B cell (primary cell): ENCODE measurements at regions not wholly inside any gene's neighbourhood (a gene's known extent, or its start where the extent isn't known, plus 50 kb on each side); places are given as distances from the start of the nearest gene placed in this dataset.

Experiments
- ATAC-seq: fragments of 200-7000 bp; cut with Tn5 transposase; one replicate; pipeline ENCODE4 v1.10.0; 2021; ENCODE audit warnings: low read depth, mild to moderate bottlenecking, moderate number of reproducible peaks, moderate library complexity
- CTCF ChIA-PET: fragments of 350-600 bp; sonication (Branson Sonifier 250); formaldehyde crosslinking; loops from one replicate; lab custom pipeline; 2021; ENCODE audit warnings: antibody characterized with exemption, inconsistent platforms; lab: Charles Lee
- POLR2A ChIA-PET: fragments of 350-600 bp; sonication (Branson Sonifier 250); formaldehyde crosslinking; loops from one replicate; lab custom pipeline; 2021; ENCODE audit warnings: antibody characterized with exemption; lab: Charles Lee
- DNase-seq: peaks from one replicate; pipeline ENCODE4 v3.0.0; 2013
- H2AFZ ChIP-seq: 2 replicates; pipeline ENCODE4 v1.6.1; 2012; ENCODE audit warnings: mild to moderate bottlenecking, low read depth, low read length; ENCODE audit not compliant: insufficient read depth, poor library complexity, severe bottlenecking
- H3K27ac ChIP-seq, 2 donors: 1 replicate in 1 of 2; 2 replicates in 1 of 2; pipeline ENCODE4 v1.5.1; 2012 to 2013; ENCODE audit warnings: low read length in 2 of 2, mild to moderate bottlenecking in 2 of 2, moderate library complexity in 1 of 2
- H3K27me3 ChIP-seq, 4 experiments: fragments of 200-600 bp in 1 of 4; sonication (generic) in 1 of 4; replicated peaks in 1 of 4; 1 replicate in 2 of 4; 2 replicates in 2 of 4; pipeline versions ENCODE4 v1.6.1 to v1.7.0; 2013 to 2016; ENCODE audit warnings: low read length in 3 of 4, mild to moderate bottlenecking in 2 of 4, mixed read lengths in 1 of 4, moderate library complexity in 1 of 4; ENCODE audit not compliant: insufficient read depth in 4 of 4, control insufficient read depth in 3 of 4; ENCODE audit errors: control extremely low read depth in 1 of 4
- H3K36me3 ChIP-seq, 2 experiments: replicated peaks in 1 of 2; 1 replicate in 1 of 2; 2 replicates in 1 of 2; pipeline versions ENCODE4 v1.6.1 to v1.7.1; 2013; ENCODE audit warnings: low read length in 1 of 2; ENCODE audit not compliant: insufficient read depth in 2 of 2, control insufficient read depth in 1 of 2; ENCODE audit errors: control extremely low read depth in 1 of 2, extremely low read depth in 1 of 2
- H3K4me1 ChIP-seq, 2 donors: fragments of 200-600 bp in 1 of 2; sonication (generic) in 1 of 2; 1 replicate in 1 of 2; 2 replicates in 1 of 2; pipeline versions ENCODE4 v1.5.1 to v1.6.1; 2013 to 2017; ENCODE audit warnings: low read length in 2 of 2; ENCODE audit not compliant: control insufficient read depth in 2 of 2, insufficient read depth in 2 of 2
- H3K4me2 ChIP-seq: replicated peaks from 2 replicates; pipeline ENCODE3; 2012; ENCODE audit warnings: mild to moderate bottlenecking, low read depth, low read length; ENCODE audit not compliant: poor library complexity, severe bottlenecking
- H3K4me3 ChIP-seq, 5 experiments: fragments of 200-600 bp in 1 of 5; sonication (generic) in 1 of 5; 1 replicate in 3 of 5; 2 replicates in 2 of 5; pipeline versions ENCODE4 v1.5.1 to v1.7.0; 2011 to 2016; ENCODE audit warnings: low read length in 4 of 5, mild to moderate bottlenecking in 4 of 5, low read depth in 2 of 5, control low read depth in 1 of 5, moderate library complexity in 1 of 5; ENCODE audit not compliant: insufficient read depth in 1 of 5; ENCODE audit errors: control extremely low read depth in 1 of 5, extremely low read depth in 1 of 5
- H3K79me2 ChIP-seq: fragments of 200-600 bp; sonication (generic); one replicate; pipeline ENCODE4 v1.6.0; 2016; ENCODE audit warnings: low read length; ENCODE audit not compliant: control insufficient read depth, insufficient read depth
- H3K9ac ChIP-seq: fragments of 200-600 bp; sonication (generic); 2 replicates; pipeline ENCODE4 v1.6.1; 2017; ENCODE audit warnings: mild to moderate bottlenecking, low read length, moderate library complexity
- H3K9me3 ChIP-seq, 3 donors: one replicate each; pipeline versions ENCODE4 v1.6.1 to v1.7.1; 2013; ENCODE audit warnings: low read length in 2 of 3; ENCODE audit not compliant: control insufficient read depth in 2 of 3, insufficient read depth in 1 of 3; ENCODE audit errors: control extremely low read depth in 1 of 3
- H4K20me1 ChIP-seq: 2 replicates; pipeline ENCODE4 v1.6.0; 2012; ENCODE audit warnings: mild to moderate bottlenecking, low read length; ENCODE audit not compliant: insufficient read depth, control insufficient read depth, poor library complexity, severe bottlenecking
- H3K27ac Mint-ChIP-seq: one replicate; pipeline ENCODE4 v1.8.0; 2021; ENCODE audit warnings: mixed read lengths
- H3K27me3 Mint-ChIP-seq: one replicate; pipeline ENCODE4 v1.8.0; 2021; ENCODE audit warnings: mixed read lengths
- H3K4me1 Mint-ChIP-seq: one replicate; pipeline ENCODE4 v1.8.0; 2021; ENCODE audit warnings: mixed read lengths
- H3K4me3 Mint-ChIP-seq: one replicate; pipeline ENCODE4 v1.8.0; 2021; ENCODE audit warnings: mixed read lengths
- H3K9me3 Mint-ChIP-seq: one replicate; pipeline ENCODE4 v1.8.0; 2022; ENCODE audit warnings: mixed read lengths; ENCODE audit not compliant: insufficient read depth
- CTCF ChIP-seq: fragments of 200-600 bp; IDR thresholded peaks from one replicate; pipeline ENCODE4 v1.8.0; 2022; ENCODE audit warnings: antibody characterized with exemption, mild to moderate bottlenecking
- EZH2 ChIP-seq: IDR thresholded peaks from 2 replicates; pipeline ENCODE4 v1.6.1; 2012; ENCODE audit warnings: borderline replicate concordance, low read depth, mild to moderate bottlenecking, moderate library complexity, low read length; ENCODE audit not compliant: insufficient read depth, poor library complexity, severe bottlenecking
- WGBS: methylation state at CpG from one replicate; pipeline ENCODE4 v1.1.5; 2013; ENCODE audit warnings: missing lambda C conversion rate; ENCODE audit not compliant: insufficient coverage; 5-methylcytosine and 5-hydroxymethylcytosine counted together
- intact Hi-C: fragments of 100-400 bp; cut with micrococcal nuclease; formaldehyde crosslinking; loops from one replicate; pipeline ENCODE4 v1.10.0; 2022

- H2AFZ ChIP-seq, result no peak overlapping the region
- ATAC-seq (no peak), DNase-seq (no peak)
- no peak overlapping the region for H3K4me3 ChIP-seq
- H3K4me1 Mint-ChIP-seq, result peaks cover 11% of the 10 kb centered on the region
- no peak for TF ChIP-seq CTCF
- POLR2A ChIA-PET, result no interaction called here
- H3K4me1 ChIP-seq, result peaks cover 0 to 7% of the 10 kb centered on the region in 2 donors
- peaks cover 36% of the 10 kb centered on the region for H3K27me3 Mint-ChIP-seq
- intact Hi-C loops, result no loop called here
- no peak overlapping the region for H3K27ac Mint-ChIP-seq
- H3K9me3 ChIP-seq, result peaks cover 0 to 8% (median 0%) of the 10 kb centered on the region in 3 donors
- H3K27ac ChIP-seq, result no peak overlapping the region
- peaks cover 0 to 3% (median 0%) of the 10 kb centered on the region in 4 experiments for H3K27me3 ChIP-seq
- H3K79me2 ChIP-seq, result no peaks in the 10 kb centered on the region
- H4K20me1 ChIP-seq, result no peaks in the 10 kb centered on the region
- CTCF ChIA-PET, result interaction anchor here (0.5 kb wide), 1 partner anchor 394 kb away, joined by 3 read pairs; no protein-coding TSS in a partner anchor
- no CpG with 5 or more reads among the region's 2 CpGs for WGBS
- no peak overlapping the region for H3K4me3 Mint-ChIP-seq
- no peak overlapping the region for H3K4me2 ChIP-seq
- H3K9ac ChIP-seq, result no peak overlapping the region
- H3K9me3 Mint-ChIP-seq, result no peaks in the 10 kb centered on the region
- no peaks in the 10 kb centered on the region for H3K36me3 ChIP-seq
Measured at GRCh38 chr13:40039061-40039460, 383.6 kb downstream of the COG6 start.

GRCh38 chr13:40042991-40043390 is 387.5 kb downstream of the COG6 start:
- ATAC-seq (no peak), DNase-seq (no peak)
- H3K4me1 Mint-ChIP-seq, result no peaks in the 10 kb centered on the region
- Histone ChIP-seq H4K20me1 (no peaks in the 10 kb centered on the region), H3K36me3 (no peaks in the 10 kb centered on the region), H3K4me1 (no peaks in the 10 kb centered on the region), H3K4me3 (no peak overlapping the region), H3K9me3 (peaks cover 0 to 8% (median 0%) of the 10 kb centered on the region in 3 donors), H3K79me2 (no peaks in the 10 kb centered on the region), H3K4me2 (no peak overlapping the region), H2AFZ (no peak overlapping the region), H3K9ac (no peak overlapping the region), H3K27me3 (peaks cover 0 to 12% (median 7%) of the 10 kb centered on the region in 4 experiments), H3K27ac (no peak overlapping the region)
- peaks cover 45% of the 10 kb centered on the region for H3K27me3 Mint-ChIP-seq
- H3K9me3 Mint-ChIP-seq, result no peaks in the 10 kb centered on the region
- no peak overlapping the region for H3K4me3 Mint-ChIP-seq
- intact Hi-C loops, result no loop called here
- no peak for TF ChIP-seq EZH2
- TF ChIP-seq CTCF, result no peak
- CTCF ChIA-PET, result no interaction called here
- 20% methylated on average over 1 of the region's 3 CpGs for WGBS
- no peak overlapping the region for H3K27ac Mint-ChIP-seq
- POLR2A ChIA-PET, result no interaction called here
